ENCODE measurements at regions not wholly inside any gene's neighbourhood (a gene's known extent, or its start where the extent isn't known, plus 50 kb on each side); places are given as distances from the start of the nearest gene placed in this dataset.

DNA sequence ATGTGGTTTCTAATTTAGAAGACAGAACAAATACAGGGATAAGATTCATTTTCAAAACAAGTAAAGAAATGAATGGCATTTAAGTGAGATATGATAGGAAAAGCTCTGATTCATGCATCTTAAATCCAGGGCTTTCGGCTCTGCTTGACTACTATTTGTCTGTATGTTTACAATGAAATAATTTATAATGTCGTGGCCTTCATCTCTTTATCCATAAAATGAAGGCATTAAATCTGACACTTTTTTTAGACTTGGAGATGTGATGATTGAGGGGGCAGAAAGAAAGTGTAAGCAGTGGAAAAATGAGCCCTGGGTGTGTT is 115.7 kb upstream of the KIT start:
- FAIRE-seq (no peak), ATAC-seq (no peak), DNase-seq (ENCODE audit: low spot score) (no peak)
- peaks cover under 1% of the 10 kb centered on the region; the same call in 1 of the 2 replicates for H3K4me1 ChIP-seq (ENCODE audit: insufficient read depth, low read length)
- no peaks in the 10 kb centered on the region for H3K9me3 ChIP-seq (ENCODE audit: low read length)
- BruUV-seq (replicated peaks) = no TSS peak
- H3K9ac ChIP-seq (ENCODE audit: insufficient read depth, low read depth, low read length) = no peak overlapping the region
- TF ChIP-seq, protein P1, sequence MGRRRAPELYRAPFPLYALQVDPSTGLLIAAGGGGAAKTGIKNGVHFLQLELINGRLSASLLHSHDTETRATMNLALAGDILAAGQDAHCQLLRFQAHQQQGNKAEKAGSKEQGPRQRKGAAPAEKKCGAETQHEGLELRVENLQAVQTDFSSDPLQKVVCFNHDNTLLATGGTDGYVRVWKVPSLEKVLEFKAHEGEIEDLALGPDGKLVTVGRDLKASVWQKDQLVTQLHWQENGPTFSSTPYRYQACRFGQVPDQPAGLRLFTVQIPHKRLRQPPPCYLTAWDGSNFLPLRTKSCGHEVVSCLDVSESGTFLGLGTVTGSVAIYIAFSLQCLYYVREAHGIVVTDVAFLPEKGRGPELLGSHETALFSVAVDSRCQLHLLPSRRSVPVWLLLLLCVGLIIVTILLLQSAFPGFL (CRISPR knock-in tag; IDR thresholded peaks at IDR 0.05) = no peak
- no peak for TF ChIP-seq HINFP (CRISPR knock-in tag; IDR thresholded peaks at IDR 0.05; ENCODE audit: low read depth)
- TF ChIP-seq ZSCAN31 (CRISPR knock-in tag; IDR thresholded peaks at IDR 0.05; ENCODE audit: low read depth) = no peak
- no peak for TF ChIP-seq ZNF569 (CRISPR knock-in tag; IDR thresholded peaks at IDR 0.05; ENCODE audit: borderline replicate concordance)
- no peak for TF ChIP-seq ZFYVE20 (CRISPR knock-in tag; IDR thresholded peaks at IDR 0.05; ENCODE audit: borderline replicate concordance, low read depth)
- TF ChIP-seq NR2C2 (CRISPR knock-in tag; IDR thresholded peaks at IDR 0.05; ENCODE audit: borderline replicate concordance) = no peak
- no peak for TF ChIP-seq ZMYM3 (CRISPR knock-in tag; IDR thresholded peaks at IDR 0.05)
- no peak for TF ChIP-seq TAF15 (IDR thresholded peaks at IDR 0.05; ENCODE audit: low read depth, low read length, poor library complexity, severe bottlenecking)
- TF ChIP-seq RBFOX2 (IDR thresholded peaks at IDR 0.05; ENCODE audit: low read depth, low read length) = no peak
- no peak for TF ChIP-seq ZNF720 (CRISPR knock-in tag; IDR thresholded peaks at IDR 0.05)
- TF ChIP-seq ZKSCAN1 (IDR thresholded peaks at IDR 0.05; ENCODE audit: low read length) = no peak
- TF ChIP-seq, protein P2, sequence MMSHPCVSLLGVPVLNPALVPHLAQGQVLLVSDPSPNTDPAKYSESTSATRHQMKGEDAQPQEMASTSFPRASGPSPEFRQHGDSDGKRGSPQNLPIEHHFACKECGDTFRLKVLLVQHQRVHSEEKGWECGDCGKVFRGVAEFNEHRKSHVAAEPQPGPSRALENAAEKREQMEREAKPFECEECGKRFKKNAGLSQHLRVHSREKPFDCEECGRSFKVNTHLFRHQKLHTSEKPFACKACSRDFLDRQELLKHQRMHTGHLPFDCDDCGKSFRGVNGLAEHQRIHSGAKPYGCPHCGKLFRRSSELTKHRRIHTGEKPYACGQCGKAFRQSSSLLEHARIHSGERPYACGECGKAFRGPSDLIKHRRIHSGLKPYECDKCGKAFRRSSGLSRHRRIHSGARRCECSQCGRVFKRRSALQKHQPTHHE (CRISPR knock-in tag; IDR thresholded peaks at IDR 0.05; ENCODE audit: borderline replicate concordance) = no peak
- TF ChIP-seq, protein P3, sequence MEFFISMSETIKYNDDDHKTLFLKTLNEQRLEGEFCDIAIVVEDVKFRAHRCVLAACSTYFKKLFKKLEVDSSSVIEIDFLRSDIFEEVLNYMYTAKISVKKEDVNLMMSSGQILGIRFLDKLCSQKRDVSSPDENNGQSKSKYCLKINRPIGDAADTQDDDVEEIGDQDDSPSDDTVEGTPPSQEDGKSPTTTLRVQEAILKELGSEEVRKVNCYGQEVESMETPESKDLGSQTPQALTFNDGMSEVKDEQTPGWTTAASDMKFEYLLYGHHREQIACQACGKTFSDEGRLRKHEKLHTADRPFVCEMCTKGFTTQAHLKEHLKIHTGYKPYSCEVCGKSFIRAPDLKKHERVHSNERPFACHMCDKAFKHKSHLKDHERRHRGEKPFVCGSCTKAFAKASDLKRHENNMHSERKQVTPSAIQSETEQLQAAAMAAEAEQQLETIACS (CRISPR knock-in tag; IDR thresholded peaks at IDR 0.05) = no peak
- no peak for TF ChIP-seq TOPORS (CRISPR knock-in tag; IDR thresholded peaks at IDR 0.05)
- no peaks in the 10 kb centered on the region for H3K79me2 ChIP-seq (ENCODE audit: insufficient read depth, low read length)
- intact Hi-C loops (cut with micrococcal nuclease; ENCODE audit: unreplicated experiment) = no loop called here
- WGBS (ENCODE audit: low lambda C conversion rate) = 26% methylated on average over 2 of the region's 2 CpGs
- peaks cover 0 to 13% of the 10 kb centered on the region in 2 experiments; a peak in 3 of 5 replicates for H3K27me3 ChIP-seq (ENCODE audit: control insufficient read depth in 1 of 2, insufficient read depth in 2 of 2, low read length in 2 of 2)
- H4K20me1 ChIP-seq (ENCODE audit: insufficient read depth, low read length) = no peaks in the 10 kb centered on the region
- CTCF ChIA-PET (ENCODE audit: low intra/inter-chr PET ratio, low total read pairs) = no interaction called here
- no peak overlapping the region for H3K27ac ChIP-seq (ENCODE audit: extremely low read length, insufficient read depth, low read length)
- in situ Hi-C loops (cut with HindIII; ENCODE audit: extremely low pct_ligation_motif_present, low pct_unique_long_range_greater_than_20kb) = no loop called here
- H2AFZ ChIP-seq (ENCODE audit: low read length) = no peak overlapping the region
- H3K4me3 ChIP-seq (replicated peaks in 1 of 3; ENCODE audit: insufficient read depth in 1 of 3, low read depth in 2 of 3, low read length in 3 of 3) = no peak overlapping the region
- POLR2A ChIA-PET = no interaction called here
- no peak overlapping the region for H3K4me2 ChIP-seq (ENCODE audit: low read depth, low read length)
- H3K36me3 ChIP-seq (replicated peaks in 1 of 2; ENCODE audit: control insufficient read depth in 1 of 2, insufficient read depth in 2 of 2, low read length in 2 of 2) = no peaks in the 10 kb centered on the region
